ENCODE measurements at regions not wholly inside any gene's neighbourhood (a gene's known extent, or its start where the extent isn't known, plus 50 kb on each side); places are given as distances from the start of the nearest gene placed in this dataset.
A peak's percentile ranks its signal among the peaks of the same experiment; 100 is the strongest.

DNA sequence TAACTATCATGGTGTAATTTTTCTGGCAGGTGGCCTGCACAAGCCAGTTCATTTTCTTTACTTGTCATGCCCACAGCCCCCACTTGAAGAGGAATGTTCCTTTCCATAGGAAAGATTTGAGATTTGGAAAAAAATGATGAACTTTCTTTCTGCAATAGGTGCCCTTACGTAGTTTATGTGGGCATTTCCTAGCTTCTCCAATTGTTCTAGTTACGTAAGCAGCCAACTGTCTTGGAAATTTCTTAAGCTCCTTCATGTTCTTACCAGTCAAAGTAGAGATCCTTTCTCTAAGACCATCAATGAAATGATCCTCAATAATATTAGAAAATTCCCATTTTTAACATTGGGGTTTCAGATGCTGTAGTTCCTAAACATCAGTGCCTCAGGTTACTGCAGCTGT lies 109.5 kb upstream of the F3 start:
- TF ChIP-seq, protein P1, sequence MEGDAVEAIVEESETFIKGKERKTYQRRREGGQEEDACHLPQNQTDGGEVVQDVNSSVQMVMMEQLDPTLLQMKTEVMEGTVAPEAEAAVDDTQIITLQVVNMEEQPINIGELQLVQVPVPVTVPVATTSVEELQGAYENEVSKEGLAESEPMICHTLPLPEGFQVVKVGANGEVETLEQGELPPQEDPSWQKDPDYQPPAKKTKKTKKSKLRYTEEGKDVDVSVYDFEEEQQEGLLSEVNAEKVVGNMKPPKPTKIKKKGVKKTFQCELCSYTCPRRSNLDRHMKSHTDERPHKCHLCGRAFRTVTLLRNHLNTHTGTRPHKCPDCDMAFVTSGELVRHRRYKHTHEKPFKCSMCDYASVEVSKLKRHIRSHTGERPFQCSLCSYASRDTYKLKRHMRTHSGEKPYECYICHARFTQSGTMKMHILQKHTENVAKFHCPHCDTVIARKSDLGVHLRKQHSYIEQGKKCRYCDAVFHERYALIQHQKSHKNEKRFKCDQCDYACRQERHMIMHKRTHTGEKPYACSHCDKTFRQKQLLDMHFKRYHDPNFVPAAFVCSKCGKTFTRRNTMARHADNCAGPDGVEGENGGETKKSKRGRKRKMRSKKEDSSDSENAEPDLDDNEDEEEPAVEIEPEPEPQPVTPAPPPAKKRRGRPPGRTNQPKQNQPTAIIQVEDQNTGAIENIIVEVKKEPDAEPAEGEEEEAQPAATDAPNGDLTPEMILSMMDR (IDR thresholded peaks at IDR 0.05): no peak
- Histone ChIP-seq H3K9me3 (no peaks in the 10 kb centered on the region), H3K27ac (no peak overlapping the region), H3K27me3 (no peaks in the 10 kb centered on the region), H3K36me3 (no peaks in the 10 kb centered on the region), H3K9ac (ENCODE audit: low read depth in 2 of 2, low read length in 2 of 2) (no peak overlapping the region), H3K4me3 (no peak overlapping the region), H3K4me1 (no peaks in the 10 kb centered on the region)
- intact Hi-C loops (cut with DNase I): no loop called here
- DNase-seq: no peak

DNA sequence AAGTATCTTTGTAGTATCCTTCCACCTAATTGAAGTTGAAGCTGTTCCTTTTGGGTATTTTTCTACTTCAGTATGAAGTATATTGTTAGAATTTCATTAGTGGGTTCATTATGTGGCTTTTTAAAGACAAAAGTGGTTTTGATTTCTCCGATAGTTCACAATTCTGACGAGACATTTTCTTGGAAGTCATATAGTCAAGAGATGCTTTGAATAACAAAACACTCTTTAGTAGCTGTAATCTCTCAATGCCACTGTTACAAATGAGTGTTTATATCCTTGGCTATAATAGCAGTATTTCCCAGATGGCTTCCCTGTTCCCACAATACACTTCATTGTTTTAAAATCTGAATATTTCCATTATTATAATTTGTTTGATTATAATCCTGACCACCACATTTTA lies 108.7 kb upstream of the F3 start:
- TF ChIP-seq, protein P1 (IDR thresholded peaks at IDR 0.05): no peak
- intact Hi-C loops (cut with DNase I): no loop called here
- H3K36me3 ChIP-seq: no peaks in the 10 kb centered on the region
- DNase-seq: no peak
- no peaks in the 10 kb centered on the region for H3K27me3 ChIP-seq
- no peaks in the 10 kb centered on the region for H3K9me3 ChIP-seq
- H3K4me3 ChIP-seq: no peak overlapping the region
- H3K4me1 ChIP-seq: no peaks in the 10 kb centered on the region
- no peak overlapping the region for H3K9ac ChIP-seq (ENCODE audit: low read depth in 2 of 2, low read length in 2 of 2)
- no peak overlapping the region for H3K27ac ChIP-seq

DNA sequence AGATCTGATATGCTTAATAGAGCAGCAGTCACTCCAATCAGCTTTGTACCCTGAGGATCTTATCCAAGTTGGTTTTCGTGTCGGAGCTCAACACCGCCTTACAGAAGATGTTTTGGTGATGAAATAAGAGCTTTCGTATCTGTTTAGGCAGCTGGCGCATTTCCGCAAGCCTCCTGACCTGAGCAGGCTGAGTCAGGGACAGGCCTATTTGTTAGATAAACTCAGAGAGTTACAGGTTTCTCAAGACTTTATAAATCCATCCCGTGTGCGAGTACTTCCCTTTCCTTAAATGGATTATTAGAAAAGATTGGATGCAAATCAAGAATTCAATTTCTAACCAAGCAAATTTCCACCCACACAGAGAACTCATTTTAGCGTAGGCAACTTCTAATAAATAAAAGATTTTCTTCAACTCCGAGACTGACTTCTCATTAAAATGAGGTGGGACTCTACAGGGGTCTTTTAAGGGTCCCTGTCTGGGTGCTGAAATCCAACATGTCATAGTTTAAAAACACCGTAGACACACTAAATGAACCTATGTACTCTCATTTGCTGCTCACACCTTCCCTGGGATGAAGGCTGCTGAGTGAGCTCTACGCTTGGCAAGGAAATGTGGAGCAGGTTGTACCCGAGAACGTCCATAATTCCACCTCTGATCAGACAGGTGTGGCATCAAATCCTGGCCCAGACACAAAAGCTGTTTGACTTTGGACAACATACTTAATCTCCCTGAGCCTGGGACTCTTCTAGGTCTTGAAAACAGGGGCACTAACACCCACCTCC lies 106.9 kb upstream of the F3 start:
- H3K9me3 ChIP-seq: no peaks in the 10 kb centered on the region
- H3K9ac ChIP-seq (ENCODE audit: low read depth in 2 of 2, low read length in 2 of 2): no peak overlapping the region
- H3K27ac ChIP-seq: peak overlapping the region; percentile 21
- no peaks in the 10 kb centered on the region for H3K27me3 ChIP-seq
- no peaks in the 10 kb centered on the region for H3K4me1 ChIP-seq
- no peaks in the 10 kb centered on the region for H3K36me3 ChIP-seq
- H3K4me3 ChIP-seq: no peak overlapping the region
- TF ChIP-seq, protein P1 (IDR thresholded peaks at IDR 0.05): no peak
- DNase-seq: no peak
- intact Hi-C loops (cut with DNase I): no loop called here

DNA sequence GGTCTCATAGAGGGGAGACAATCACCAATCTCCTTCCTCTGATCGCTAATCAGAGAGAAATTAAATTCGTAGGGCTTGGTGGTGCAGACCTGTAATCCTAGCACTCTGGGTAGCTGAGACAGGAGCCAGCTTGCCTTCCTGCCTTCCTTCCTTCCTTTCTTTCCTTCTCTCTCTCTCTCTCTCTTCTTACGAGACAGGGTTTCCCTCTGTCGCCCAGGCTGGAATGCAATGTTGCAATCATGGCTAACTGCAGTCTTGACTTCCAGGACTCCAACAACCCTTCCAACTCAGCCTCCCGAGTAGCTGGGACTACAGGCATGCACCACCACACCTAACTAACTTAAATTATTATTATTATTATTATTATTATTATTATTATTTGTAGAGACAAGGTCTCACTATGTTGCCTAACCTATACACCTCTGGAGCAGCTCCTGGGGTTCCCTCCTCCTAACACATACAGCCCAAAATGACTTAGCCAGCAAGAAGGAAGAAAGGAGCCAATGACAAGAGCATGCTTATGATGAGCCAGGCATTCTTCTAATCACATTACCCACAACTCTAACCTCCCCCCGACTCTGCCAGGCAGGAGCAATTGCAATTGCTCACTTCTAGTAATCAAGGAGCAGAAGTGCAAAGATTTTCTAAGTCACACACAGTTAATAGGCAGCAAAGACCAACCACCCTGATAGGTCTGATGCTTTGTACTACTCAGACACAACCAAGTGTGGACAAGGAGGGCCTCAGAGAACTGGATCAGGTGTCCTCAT lies 105.4 kb upstream of the F3 start:
- H3K4me3 ChIP-seq: no peak overlapping the region
- TF ChIP-seq, protein P1 (IDR thresholded peaks at IDR 0.05): no peak
- DNase-seq: no peak
- H3K9ac ChIP-seq (ENCODE audit: low read depth in 2 of 2, low read length in 2 of 2): no peak overlapping the region
- no peak overlapping the region for H3K27ac ChIP-seq
- intact Hi-C loops (cut with DNase I): no loop called here
- no peaks in the 10 kb centered on the region for H3K9me3 ChIP-seq
- no peaks in the 10 kb centered on the region for H3K4me1 ChIP-seq
- no peaks in the 10 kb centered on the region for H3K27me3 ChIP-seq
- no peaks in the 10 kb centered on the region for H3K36me3 ChIP-seq

DNA sequence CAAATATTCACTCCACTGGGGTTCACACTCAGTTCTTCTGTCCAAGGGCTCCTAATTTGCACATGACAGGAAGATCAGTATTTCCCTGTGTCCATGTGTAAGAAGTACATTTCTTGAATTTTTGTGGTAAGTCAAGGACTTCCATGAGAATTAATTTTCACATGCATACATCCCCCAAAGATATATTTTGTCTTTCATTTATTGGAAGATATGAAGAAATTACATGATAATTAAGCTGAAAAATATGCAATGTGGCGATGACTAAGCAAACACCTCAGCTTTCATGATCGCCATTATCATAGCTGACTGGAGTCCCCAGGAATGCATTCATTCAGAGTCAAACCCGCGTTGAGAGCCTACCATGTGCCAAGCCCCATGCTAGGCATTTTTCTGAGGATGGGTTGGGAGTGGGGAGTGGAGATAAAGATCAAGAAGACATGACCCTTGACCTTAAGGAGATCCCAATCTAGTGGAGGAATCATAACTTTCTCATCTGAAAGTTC lies 104.6 kb upstream of the F3 start:
- Histone ChIP-seq H3K27ac (no peak overlapping the region), H3K4me1 (no peaks in the 10 kb centered on the region), H3K9ac (ENCODE audit: low read depth in 2 of 2, low read length in 2 of 2) (no peak overlapping the region)

More for the DNA sequence above, 104.6 kb upstream of the F3 start:
- Histone ChIP-seq H3K9me3 (no peaks in the 10 kb centered on the region), H3K36me3 (no peaks in the 10 kb centered on the region), H3K27me3 (no peaks in the 10 kb centered on the region), H3K4me3 (no peak overlapping the region)
- no peak for DNase-seq
- intact Hi-C loops (cut with DNase I): no loop called here
- TF ChIP-seq, protein P1 (IDR thresholded peaks at IDR 0.05): no peak

All from colonic mucosa (tissue), 4 donors.